Panc1 (cell line): ENCODE measurements at regions not wholly inside any gene's neighbourhood (a gene's known extent, or its start where the extent isn't known, plus 50 kb on each side); places are given as distances from the start of the nearest gene placed in this dataset.

Experiments used
- ATAC-seq: fragments of 200-7000 bp; cut with Tn5 transposase; 2 replicates; pipeline ENCODE4 v1.9.1; 2020; ENCODE audit warnings: mild to moderate bottlenecking, moderate library complexity
- BruUV-seq: library from RNA; stranded (reverse); fragments of 400-500 nt; replicated peaks from 2 replicates; lab custom pipeline; 2021; lab: Mats Ljungman, UMichigan
- CTCF ChIA-PET: fragments of 300-600 bp; sonication (Branson Sonifier 250); formaldehyde crosslinking; loops from one replicate; lab custom pipeline; 2022; ENCODE audit warnings: antibody characterized with exemption; lab: Charles Lee
- POLR2A ChIA-PET: fragments of 300-600 bp; sonication (Branson Sonifier 250); formaldehyde crosslinking; loops from one replicate; lab custom pipeline; 2022; ENCODE audit warnings: antibody characterized with exemption; lab: Charles Lee
- DNase-seq: peaks from one replicate; pipeline ENCODE4 v3.0.0-alpha.2; 2010; ENCODE audit warnings: low read depth, low spot score
- H3K27ac ChIP-seq: 2 replicates; pipeline ENCODE4 v1.5.1; 2011; ENCODE audit warnings: mild to moderate bottlenecking, low read length, inconsistent platforms
- H3K27me3 ChIP-seq: fragments of 200-500 bp; sonication (Bioruptor generic); 2 replicates; pipeline ENCODE4 v1.6.0; 2014; ENCODE audit warnings: low read length, inconsistent platforms; ENCODE audit not compliant: control insufficient read depth, insufficient read depth
- H3K36me3 ChIP-seq: fragments of 200-500 bp; sonication (Bioruptor generic); 2 replicates; pipeline ENCODE4 v1.5.1; 2014; ENCODE audit warnings: inconsistent platforms, mild to moderate bottlenecking, low read length, moderate library complexity; ENCODE audit not compliant: control insufficient read depth, insufficient read depth
- H3K4me1 ChIP-seq: 2 replicates; pipeline ENCODE4 v1.5.1; 2011; ENCODE audit warnings: inconsistent platforms, mild to moderate bottlenecking, low read length, moderate library complexity; ENCODE audit not compliant: control insufficient read depth, insufficient read depth
- H3K4me3 ChIP-seq, 2 experiments: 2 replicates each; pipeline ENCODE4 v1.5.1; 2011 to 2012; ENCODE audit warnings: low read depth in 2 of 2, low read length in 2 of 2, mild to moderate bottlenecking in 2 of 2, inconsistent platforms in 1 of 2, moderate library complexity in 1 of 2
- H3K9me3 ChIP-seq: fragments of 200-500 bp; sonication (Bioruptor generic); 2 replicates; pipeline ENCODE4 v1.5.1; 2014; ENCODE audit warnings: low read depth, mild to moderate bottlenecking, inconsistent platforms, low read length, moderate library complexity; ENCODE audit not compliant: control insufficient read depth, insufficient read depth
- POLR2AphosphoS5 ChIP-seq: IDR thresholded peaks from 2 replicates; pipeline ENCODE4 v1.6.1; 2012; ENCODE audit warnings: mild to moderate bottlenecking, low read depth, low read length, moderate library complexity
- SIN3A ChIP-seq: IDR thresholded peaks from 2 replicates; pipeline ENCODE4 v1.6.1; 2012; ENCODE audit warnings: low read depth, mild to moderate bottlenecking, low read length, moderate library complexity, borderline replicate concordance; ENCODE audit not compliant: insufficient read depth
- TCF7L2 ChIP-seq: IDR thresholded peaks from 2 replicates; pipeline ENCODE4 v1.6.1; 2011; ENCODE audit warnings: mild to moderate bottlenecking, low read depth, low read length, inconsistent platforms
- in situ Hi-C: cut with HindIII; loops from 2 replicates; pipeline ENCODE4 v1.10.0; 2016; ENCODE audit warnings: low sequenced_read_pairs, low pct_unique_long_range_greater_than_20kb
- intact Hi-C: fragments of 100-400 bp; cut with micrococcal nuclease; formaldehyde crosslinking; loops from one replicate; pipeline ENCODE4 v1.10.0; 2022; ENCODE audit not compliant: unreplicated experiment
- TF ChIP-seq, protein P1 (sequence below), 2 experiments: IDR thresholded peaks; 2 replicates each; pipeline ENCODE4 v1.6.1; 2011 to 2012; ENCODE audit warnings: low read depth in 2 of 2, control low read depth in 1 of 2, low read length in 1 of 2, mild to moderate bottlenecking in 1 of 2, moderate library complexity in 1 of 2; ENCODE audit not compliant: insufficient read depth in 1 of 2
- TF ChIP-seq, protein P2 (sequence below): fragments of 450-650 bp; IDR thresholded peaks from 2 replicates; pipeline ENCODE4 v1.5.1; 2017; ENCODE audit warnings: mild to moderate bottlenecking

DNA sequence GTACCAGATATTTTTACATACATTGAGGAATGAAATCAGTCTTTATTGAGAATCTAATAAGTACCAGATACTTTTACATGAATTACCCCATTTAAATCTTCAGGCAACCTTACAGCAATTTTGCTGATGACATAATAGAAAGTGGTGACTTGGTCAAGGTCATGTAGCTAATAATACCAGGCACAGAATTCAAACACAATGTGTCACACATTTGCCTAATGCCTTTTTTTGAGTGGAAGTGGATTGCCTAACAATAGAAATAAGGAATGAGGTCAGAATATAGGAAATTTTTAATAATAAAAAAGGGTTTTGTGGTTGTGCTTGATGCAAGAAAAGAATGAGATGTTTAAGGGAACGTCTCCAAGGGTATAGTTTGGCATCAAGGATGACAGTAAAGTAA is 466.6 kb upstream of the IGFBP3 start:
- POLR2A ChIA-PET = no interaction called here
- in situ Hi-C loops = no loop called here
- CTCF ChIA-PET = no interaction called here
- no peaks in the 10 kb centered on the region for H3K4me1 ChIP-seq
- no peak overlapping the region for H3K27ac ChIP-seq
- ATAC-seq = no peak
- no TSS peak for BruUV-seq
- H3K27me3 ChIP-seq = no peaks in the 10 kb centered on the region
- TF ChIP-seq SIN3A = no peak
- TF ChIP-seq POLR2AphosphoS5 = no peak
- TF ChIP-seq, protein P1, sequence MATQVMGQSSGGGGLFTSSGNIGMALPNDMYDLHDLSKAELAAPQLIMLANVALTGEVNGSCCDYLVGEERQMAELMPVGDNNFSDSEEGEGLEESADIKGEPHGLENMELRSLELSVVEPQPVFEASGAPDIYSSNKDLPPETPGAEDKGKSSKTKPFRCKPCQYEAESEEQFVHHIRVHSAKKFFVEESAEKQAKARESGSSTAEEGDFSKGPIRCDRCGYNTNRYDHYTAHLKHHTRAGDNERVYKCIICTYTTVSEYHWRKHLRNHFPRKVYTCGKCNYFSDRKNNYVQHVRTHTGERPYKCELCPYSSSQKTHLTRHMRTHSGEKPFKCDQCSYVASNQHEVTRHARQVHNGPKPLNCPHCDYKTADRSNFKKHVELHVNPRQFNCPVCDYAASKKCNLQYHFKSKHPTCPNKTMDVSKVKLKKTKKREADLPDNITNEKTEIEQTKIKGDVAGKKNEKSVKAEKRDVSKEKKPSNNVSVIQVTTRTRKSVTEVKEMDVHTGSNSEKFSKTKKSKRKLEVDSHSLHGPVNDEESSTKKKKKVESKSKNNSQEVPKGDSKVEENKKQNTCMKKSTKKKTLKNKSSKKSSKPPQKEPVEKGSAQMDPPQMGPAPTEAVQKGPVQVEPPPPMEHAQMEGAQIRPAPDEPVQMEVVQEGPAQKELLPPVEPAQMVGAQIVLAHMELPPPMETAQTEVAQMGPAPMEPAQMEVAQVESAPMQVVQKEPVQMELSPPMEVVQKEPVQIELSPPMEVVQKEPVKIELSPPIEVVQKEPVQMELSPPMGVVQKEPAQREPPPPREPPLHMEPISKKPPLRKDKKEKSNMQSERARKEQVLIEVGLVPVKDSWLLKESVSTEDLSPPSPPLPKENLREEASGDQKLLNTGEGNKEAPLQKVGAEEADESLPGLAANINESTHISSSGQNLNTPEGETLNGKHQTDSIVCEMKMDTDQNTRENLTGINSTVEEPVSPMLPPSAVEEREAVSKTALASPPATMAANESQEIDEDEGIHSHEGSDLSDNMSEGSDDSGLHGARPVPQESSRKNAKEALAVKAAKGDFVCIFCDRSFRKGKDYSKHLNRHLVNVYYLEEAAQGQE (IDR thresholded peaks at IDR 0.05; ENCODE audit: insufficient read depth in 1 of 2, low read depth in 2 of 2, low read length in 1 of 2) = no peak
- TF ChIP-seq, protein P2, sequence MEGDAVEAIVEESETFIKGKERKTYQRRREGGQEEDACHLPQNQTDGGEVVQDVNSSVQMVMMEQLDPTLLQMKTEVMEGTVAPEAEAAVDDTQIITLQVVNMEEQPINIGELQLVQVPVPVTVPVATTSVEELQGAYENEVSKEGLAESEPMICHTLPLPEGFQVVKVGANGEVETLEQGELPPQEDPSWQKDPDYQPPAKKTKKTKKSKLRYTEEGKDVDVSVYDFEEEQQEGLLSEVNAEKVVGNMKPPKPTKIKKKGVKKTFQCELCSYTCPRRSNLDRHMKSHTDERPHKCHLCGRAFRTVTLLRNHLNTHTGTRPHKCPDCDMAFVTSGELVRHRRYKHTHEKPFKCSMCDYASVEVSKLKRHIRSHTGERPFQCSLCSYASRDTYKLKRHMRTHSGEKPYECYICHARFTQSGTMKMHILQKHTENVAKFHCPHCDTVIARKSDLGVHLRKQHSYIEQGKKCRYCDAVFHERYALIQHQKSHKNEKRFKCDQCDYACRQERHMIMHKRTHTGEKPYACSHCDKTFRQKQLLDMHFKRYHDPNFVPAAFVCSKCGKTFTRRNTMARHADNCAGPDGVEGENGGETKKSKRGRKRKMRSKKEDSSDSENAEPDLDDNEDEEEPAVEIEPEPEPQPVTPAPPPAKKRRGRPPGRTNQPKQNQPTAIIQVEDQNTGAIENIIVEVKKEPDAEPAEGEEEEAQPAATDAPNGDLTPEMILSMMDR = no peak
- no peak overlapping the region for H3K4me3 ChIP-seq
- DNase-seq = no peak
- no peaks in the 10 kb centered on the region for H3K36me3 ChIP-seq
- no peaks in the 10 kb centered on the region for H3K9me3 ChIP-seq
- intact Hi-C loops = no loop called here

DNA sequence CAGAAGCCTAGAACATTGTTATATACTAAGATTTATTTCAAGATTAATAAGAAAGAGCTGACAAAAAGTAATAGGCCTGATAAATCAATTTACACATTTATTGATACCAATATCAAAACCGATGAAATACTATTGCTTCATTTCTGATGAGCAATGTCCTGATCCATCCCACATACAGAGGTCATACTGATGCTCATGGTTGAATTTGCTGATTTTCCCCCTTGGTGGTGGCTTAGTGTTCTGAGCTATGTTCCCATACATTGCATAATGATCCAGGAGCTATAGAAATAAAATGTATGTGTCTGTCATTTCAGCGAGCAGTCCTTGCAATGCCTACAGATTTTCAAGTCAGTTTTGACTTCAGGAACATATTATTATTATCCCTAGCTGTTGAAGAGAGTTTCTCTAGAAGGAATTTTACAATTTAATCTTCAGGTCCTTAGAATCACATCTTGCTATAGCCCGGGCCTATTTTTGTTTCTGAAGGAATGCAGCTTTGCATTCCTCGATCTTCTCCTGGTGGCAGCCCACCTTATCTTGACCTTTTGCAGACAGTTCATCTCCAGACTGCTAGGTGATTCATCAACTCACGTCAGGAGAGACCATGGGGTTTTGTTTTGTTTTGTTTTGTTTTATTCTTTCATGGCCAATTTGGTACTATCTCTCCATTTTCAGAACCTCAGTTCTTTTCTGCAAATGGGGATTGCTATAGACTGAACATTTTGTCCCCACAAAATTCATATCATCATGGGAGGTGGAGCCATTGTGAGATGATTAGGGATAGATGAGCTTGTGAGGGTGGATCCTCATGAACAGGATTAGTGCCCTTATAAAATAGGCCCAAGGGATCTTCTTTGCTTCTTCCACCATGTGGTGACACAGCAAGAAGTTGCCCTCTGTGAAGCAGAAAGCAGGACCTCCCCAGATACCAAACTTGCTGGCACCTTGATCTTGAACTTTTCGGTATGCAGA is 465.6 kb upstream of the IGFBP3 start:
- Histone ChIP-seq H3K9me3 (no peaks in the 10 kb centered on the region), H3K27me3 (no peaks in the 10 kb centered on the region), H3K27ac (no peak overlapping the region), H3K4me3 (no peak overlapping the region), H3K4me1 (no peaks in the 10 kb centered on the region), H3K36me3 (no peaks in the 10 kb centered on the region)
- BruUV-seq = no TSS peak
- CTCF ChIA-PET = no interaction called here
- TF ChIP-seq SIN3A (no peak), POLR2AphosphoS5 (no peak), TCF7L2 (no peak)
- TF ChIP-seq, protein P1 (IDR thresholded peaks at IDR 0.05; ENCODE audit: insufficient read depth in 1 of 2, low read depth in 2 of 2, low read length in 1 of 2) = no peak
- TF ChIP-seq, protein P2 = no peak
- POLR2A ChIA-PET = no interaction called here
- DNase-seq = no peak
- intact Hi-C loops = no loop called here
- in situ Hi-C loops = no loop called here
- no peak for ATAC-seq
